Sigmoid colon (tissue), 6 donors: ENCODE measurements at regions not wholly inside any gene's neighbourhood (a gene's known extent, or its start where the extent isn't known, plus 50 kb on each side); places are given as distances from the start of the nearest gene placed in this dataset.

ENCODE experiments used
- DNase-seq: peaks from one replicate; pipeline ENCODE4 v3.0.0-alpha.2; 2019
- H3K27ac ChIP-seq, 4 donors: fragments of 200-600 bp; sonication (generic); one replicate each; pipeline ENCODE4 v1.5.1; 2016 to 2019; ENCODE audit warnings: mild to moderate bottlenecking in 1 of 4
- H3K27me3 ChIP-seq, 3 donors: fragments of 200-600 bp; sonication (generic); one replicate each; pipeline ENCODE4 v1.5.1; 2019; ENCODE audit warnings: mild to moderate bottlenecking in 1 of 3
- H3K36me3 ChIP-seq, 4 donors: fragments of 200-600 bp; sonication (generic); one replicate each; pipeline ENCODE4 v1.5.1; 2016 to 2019
- H3K4me1 ChIP-seq, 4 donors: fragments of 200-600 bp; sonication (generic); one replicate each; pipeline ENCODE4 v1.5.1; 2017 to 2019
- H3K4me3 ChIP-seq, 4 donors: fragments of 200-600 bp; sonication (generic); one replicate each; pipeline ENCODE4 v1.5.1; 2017 to 2019; ENCODE audit warnings: mild to moderate bottlenecking in 2 of 4, moderate library complexity in 1 of 4
- H3K9me3 ChIP-seq, 4 donors: fragments of 200-600 bp in 3 of 4; sonication (generic) in 3 of 4; one replicate each; pipeline versions ENCODE4 v1.5.1 to v1.6.1; 2013 to 2019
- EP300 ChIP-seq, 4 donors: sonication (generic); formaldehyde crosslinking; IDR thresholded peaks; one replicate each; pipeline ENCODE4 v1.6.1; 2017; ENCODE audit warnings: antibody characterized with exemption in 4 of 4
- POLR2A ChIP-seq, 2 donors: fragments of 450-650 bp; IDR thresholded peaks; one replicate each; pipeline ENCODE4 v1.6.1; 2016; ENCODE audit warnings: antibody characterized with exemption in 2 of 2, mild to moderate bottlenecking in 2 of 2, moderate library complexity in 2 of 2
- POLR2AphosphoS5 ChIP-seq, 4 donors: sonication (generic); formaldehyde crosslinking; IDR thresholded peaks; one replicate each; pipeline ENCODE4 v1.6.1; 2017; ENCODE audit warnings: antibody characterized with exemption in 4 of 4
- WGBS, 2 donors: extraction: QIAGEN DNeasy Blood & Tissue Kit; methylation state at CpG; one replicate each; pipeline ENCODE4 v1.1.7; 2013; 5-methylcytosine and 5-hydroxymethylcytosine counted together
- intact Hi-C: fragments of 100-400 bp; cut with DNase I; formaldehyde crosslinking; loops from one replicate; pipeline ENCODE4 v1.15.1; 2023
- TF ChIP-seq, protein P1 (sequence below), 4 experiments: fragments of 450-650 bp in 3 of 4; fragments of 200-600 bp in 1 of 4; IDR thresholded peaks; one replicate each; pipeline ENCODE4 v1.5.1; 2016 to 2019; ENCODE audit warnings: antibody characterized with exemption in 4 of 4, mild to moderate bottlenecking in 3 of 4, moderate library complexity in 2 of 4
- donor health status: healthy with polysubstance abuse.
- donor health status: healthy.

- WGBS, 2 donors: 91 to 92% methylated on average over 9 of the region's 9 CpGs
- no peaks in the 10 kb centered on the region for H3K4me1 ChIP-seq
- H3K36me3 ChIP-seq: no peaks in the 10 kb centered on the region
- no peak overlapping the region for H3K4me3 ChIP-seq
- H3K9me3 ChIP-seq: no peaks in the 10 kb centered on the region
- TF ChIP-seq, protein P1, sequence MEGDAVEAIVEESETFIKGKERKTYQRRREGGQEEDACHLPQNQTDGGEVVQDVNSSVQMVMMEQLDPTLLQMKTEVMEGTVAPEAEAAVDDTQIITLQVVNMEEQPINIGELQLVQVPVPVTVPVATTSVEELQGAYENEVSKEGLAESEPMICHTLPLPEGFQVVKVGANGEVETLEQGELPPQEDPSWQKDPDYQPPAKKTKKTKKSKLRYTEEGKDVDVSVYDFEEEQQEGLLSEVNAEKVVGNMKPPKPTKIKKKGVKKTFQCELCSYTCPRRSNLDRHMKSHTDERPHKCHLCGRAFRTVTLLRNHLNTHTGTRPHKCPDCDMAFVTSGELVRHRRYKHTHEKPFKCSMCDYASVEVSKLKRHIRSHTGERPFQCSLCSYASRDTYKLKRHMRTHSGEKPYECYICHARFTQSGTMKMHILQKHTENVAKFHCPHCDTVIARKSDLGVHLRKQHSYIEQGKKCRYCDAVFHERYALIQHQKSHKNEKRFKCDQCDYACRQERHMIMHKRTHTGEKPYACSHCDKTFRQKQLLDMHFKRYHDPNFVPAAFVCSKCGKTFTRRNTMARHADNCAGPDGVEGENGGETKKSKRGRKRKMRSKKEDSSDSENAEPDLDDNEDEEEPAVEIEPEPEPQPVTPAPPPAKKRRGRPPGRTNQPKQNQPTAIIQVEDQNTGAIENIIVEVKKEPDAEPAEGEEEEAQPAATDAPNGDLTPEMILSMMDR (IDR thresholded peaks at IDR 0.05): no peak
- no peak for TF ChIP-seq EP300 (IDR thresholded peaks at IDR 0.05)
- no peak for TF ChIP-seq POLR2AphosphoS5 (IDR thresholded peaks at IDR 0.05)
- no peak for TF ChIP-seq POLR2A (IDR thresholded peaks at IDR 0.05)
- no peak overlapping the region for H3K27ac ChIP-seq
- no peaks in the 10 kb centered on the region for H3K27me3 ChIP-seq
- intact Hi-C loops: no loop called here
- DNase-seq: no peak
Observed at GRCh38 chr20:43295263-43295662, 105.6 kb upstream of the PTPRT start.

GRCh38 chr20:43294031-43294430 is 104.3 kb upstream of the PTPRT start:
- Histone ChIP-seq H3K4me3 (no peak overlapping the region), H3K9me3 (no peaks in the 10 kb centered on the region), H3K27ac (no peak overlapping the region), H3K4me1 (no peaks in the 10 kb centered on the region), H3K27me3 (no peaks in the 10 kb centered on the region), H3K36me3 (no peaks in the 10 kb centered on the region)
- WGBS, 2 donors: 81 to 89% methylated on average over 4 of the region's 4 CpGs
- DNase-seq: no peak
- intact Hi-C loops: no loop called here
- TF ChIP-seq EP300 (IDR thresholded peaks at IDR 0.05) (no peak), POLR2A (IDR thresholded peaks at IDR 0.05) (no peak)
- TF ChIP-seq, protein P1 (IDR thresholded peaks at IDR 0.05): no peak

GRCh38 chr20:43293068-43293786 is 103.5 kb upstream of the PTPRT start:
- no peak overlapping the region for H3K4me3 ChIP-seq
- TF ChIP-seq EP300 (IDR thresholded peaks at IDR 0.05): no peak
- TF ChIP-seq, protein P1 (IDR thresholded peaks at IDR 0.05): no peak
- TF ChIP-seq POLR2A (IDR thresholded peaks at IDR 0.05): no peak
- TF ChIP-seq POLR2AphosphoS5 (IDR thresholded peaks at IDR 0.05): no peak
- DNase-seq: no peak
- 79 to 82% methylated on average over 11 of the region's 11 CpGs for WGBS, 2 donors
- no peaks in the 10 kb centered on the region for H3K27me3 ChIP-seq
- no peaks in the 10 kb centered on the region for H3K4me1 ChIP-seq
- intact Hi-C loops: no loop called here
- no peaks in the 10 kb centered on the region for H3K36me3 ChIP-seq
- no peaks in the 10 kb centered on the region for H3K9me3 ChIP-seq
- no peak overlapping the region for H3K27ac ChIP-seq

DNA sequence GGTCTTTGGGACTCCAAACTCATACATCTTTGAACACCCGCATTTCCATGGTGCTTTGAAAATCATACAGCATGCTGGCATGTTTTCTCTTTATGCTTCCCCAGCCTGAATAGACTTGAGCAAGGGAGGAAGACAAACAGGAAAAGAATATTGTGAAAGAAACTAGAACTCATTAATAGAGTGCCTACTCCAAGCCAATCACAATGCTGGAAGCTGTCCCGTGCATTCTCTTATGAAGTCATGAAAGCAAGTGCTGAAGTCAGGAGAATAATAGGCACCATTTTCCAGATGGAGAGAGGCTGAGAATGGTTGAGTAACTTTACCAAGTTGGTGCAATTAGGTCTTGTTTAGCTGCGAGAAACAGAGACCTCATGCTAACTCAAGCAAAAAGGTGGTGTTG is 102.5 kb upstream of the PTPRT start:
- WGBS, 2 donors: 69 to 80% methylated on average over 3 of the region's 3 CpGs
- Histone ChIP-seq H3K4me3 (no peak overlapping the region), H3K27me3 (no peaks in the 10 kb centered on the region), H3K27ac (no peak overlapping the region), H3K9me3 (no peaks in the 10 kb centered on the region), H3K4me1 (no peaks in the 10 kb centered on the region), H3K36me3 (no peaks in the 10 kb centered on the region)
- intact Hi-C loops: no loop called here
- no peak for TF ChIP-seq POLR2AphosphoS5 (IDR thresholded peaks at IDR 0.05)
- TF ChIP-seq, protein P1 (IDR thresholded peaks at IDR 0.05): no peak
- no peak for TF ChIP-seq POLR2A (IDR thresholded peaks at IDR 0.05)
- no peak for TF ChIP-seq EP300 (IDR thresholded peaks at IDR 0.05)
- DNase-seq: no peak

GRCh38 chr20:43287637-43288036 is 97.9 kb upstream of the PTPRT start:
- H3K27me3 ChIP-seq: no peaks in the 10 kb centered on the region
- H3K27ac ChIP-seq: no peak overlapping the region
- H3K9me3 ChIP-seq: peaks cover 0 to 3% (median 0%) of the 10 kb centered on the region in 4 donors
- TF ChIP-seq POLR2A (IDR thresholded peaks at IDR 0.05): no peak
- TF ChIP-seq EP300 (IDR thresholded peaks at IDR 0.05): no peak
- TF ChIP-seq POLR2AphosphoS5 (IDR thresholded peaks at IDR 0.05): no peak
- TF ChIP-seq, protein P1 (IDR thresholded peaks at IDR 0.05): no peak
- no peak overlapping the region for H3K4me3 ChIP-seq
- 37 to 67% methylated on average over 2 of the region's 2 CpGs for WGBS, 2 donors
- DNase-seq: no peak
- intact Hi-C loops: no loop called here
- no peaks in the 10 kb centered on the region for H3K36me3 ChIP-seq
- H3K4me1 ChIP-seq: no peaks in the 10 kb centered on the region
